Neural progenitor cell (in vitro differentiated cells): ENCODE measurements at regions not wholly inside any gene's neighbourhood (a gene's known extent, or its start where the extent isn't known, plus 50 kb on each side); places are given as distances from the start of the nearest gene placed in this dataset.

Experiments used
- DNase-seq: peaks from one replicate; pipeline ENCODE4 v3.0.0-alpha.2; 2016; ENCODE audit warnings: low spot score
- H2AFZ ChIP-seq: fragments of 200-600 bp; sonication (generic); replicated peaks from 2 replicates; pipeline ENCODE4 v1.6.1; 2016; ENCODE audit warnings: antibody characterized with exemption
- H3F3A ChIP-seq: fragments of 200-600 bp; sonication (generic); 2 replicates; pipeline ENCODE4 v1.6.1; 2016; ENCODE audit warnings: antibody characterized with exemption, low read depth
- H3K27ac ChIP-seq: fragments of 200-600 bp; sonication (generic); 2 replicates; pipeline ENCODE4 v1.5.1; 2016; ENCODE audit warnings: mild to moderate bottlenecking
- H3K27me3 ChIP-seq: fragments of 200-600 bp; sonication (generic); 2 replicates; pipeline ENCODE4 v1.6.1; 2016; ENCODE audit warnings: mild to moderate bottlenecking, moderate library complexity
- H3K36me3 ChIP-seq: fragments of 200-600 bp; sonication (generic); 2 replicates; pipeline ENCODE4 v1.5.1; 2016
- H3K4me1 ChIP-seq: fragments of 200-600 bp; sonication (generic); 2 replicates; pipeline ENCODE4 v1.6.1; 2016; ENCODE audit warnings: mixed run types
- H3K4me2 ChIP-seq: fragments of 200-600 bp; sonication (generic); 2 replicates; pipeline ENCODE4 v1.6.1; 2016
- H3K4me3 ChIP-seq: fragments of 200-600 bp; sonication (generic); 2 replicates; pipeline ENCODE4 v1.5.1; 2016
- H3K79me2 ChIP-seq: fragments of 200-600 bp; sonication (generic); 2 replicates; pipeline ENCODE4 v1.6.1; 2016; ENCODE audit warnings: low read depth
- H3K9ac ChIP-seq: fragments of 200-600 bp; sonication (generic); 2 replicates; pipeline ENCODE4 v1.6.1; 2016
- H3K9me3 ChIP-seq: fragments of 200-600 bp; sonication (generic); 2 replicates; pipeline ENCODE4 v1.5.1; 2016; ENCODE audit warnings: low read depth
- H4K20me1 ChIP-seq: fragments of 200-600 bp; sonication (generic); 2 replicates; pipeline ENCODE4 v1.6.1; 2016; ENCODE audit warnings: low read depth
- H3K27ac Mint-ChIP-seq: 3 replicates; pipeline ENCODE4 v1.8.0; 2021; ENCODE audit warnings: mixed read lengths
- H3K27me3 Mint-ChIP-seq: 2 replicates; pipeline ENCODE4 v1.8.0; 2022; ENCODE audit warnings: low read depth, mild to moderate bottlenecking, inconsistent platforms, moderate library complexity, mixed read lengths; ENCODE audit not compliant: insufficient read depth
- H3K36me3 Mint-ChIP-seq: 3 replicates; pipeline ENCODE4 v1.8.0; 2021; ENCODE audit warnings: mixed read lengths
- H3K4me1 Mint-ChIP-seq: 3 replicates; pipeline ENCODE4 v1.8.0; 2021; ENCODE audit warnings: mixed read lengths
- H3K4me3 Mint-ChIP-seq: 3 replicates; pipeline ENCODE4 v1.8.0; 2021; ENCODE audit warnings: mild to moderate bottlenecking, moderate library complexity, mixed read lengths
- H3K9me3 Mint-ChIP-seq: 3 replicates; pipeline ENCODE4 v1.8.0; 2020; ENCODE audit warnings: mixed read lengths
- CTCF ChIP-seq: fragments of 200-600 bp; sonication (generic); IDR thresholded peaks from 2 replicates; pipeline ENCODE4 v1.5.1; 2017; ENCODE audit warnings: antibody characterized with exemption, mild to moderate bottlenecking
- EZH2 ChIP-seq: fragments of 200-600 bp; sonication (generic); IDR thresholded peaks from 2 replicates; pipeline ENCODE4 v1.6.1; 2017; ENCODE audit warnings: antibody characterized with exemption, mild to moderate bottlenecking, moderate library complexity
- EZH2phosphoT487 ChIP-seq: fragments of 200-600 bp; sonication (generic); IDR thresholded peaks from 2 replicates; pipeline ENCODE4 v1.6.1; 2017; ENCODE audit warnings: antibody characterized with exemption

GRCh38 chr4:63607169-63607872 lies 801.9 kb downstream of the TECRL start:
- H3K4me2 ChIP-seq = no peak overlapping the region
- no peaks in the 10 kb centered on the region for H4K20me1 ChIP-seq
- no peak overlapping the region for H3K27ac ChIP-seq
- no peaks in the 10 kb centered on the region for H3K4me1 Mint-ChIP-seq
- H3K4me3 Mint-ChIP-seq = no peak overlapping the region
- no peaks in the 10 kb centered on the region for H3K27me3 Mint-ChIP-seq
- no peak overlapping the region for H3K9ac ChIP-seq
- no peak overlapping the region for H3K27ac Mint-ChIP-seq
- no peak overlapping the region for H3K4me3 ChIP-seq
- H3K9me3 Mint-ChIP-seq = no peaks in the 10 kb centered on the region
- H3K4me1 ChIP-seq = no peaks in the 10 kb centered on the region
- H2AFZ ChIP-seq = no peak overlapping the region
- H3K79me2 ChIP-seq = no peaks in the 10 kb centered on the region
- DNase-seq = no peak
- no peaks in the 10 kb centered on the region for H3K36me3 ChIP-seq
- no peak for TF ChIP-seq EZH2
- no peak for TF ChIP-seq CTCF
- TF ChIP-seq EZH2phosphoT487 = no peak
- H3K27me3 ChIP-seq = no peaks in the 10 kb centered on the region
- H3K9me3 ChIP-seq = no peaks in the 10 kb centered on the region
- H3K36me3 Mint-ChIP-seq = no peaks in the 10 kb centered on the region
- no peaks in the 10 kb centered on the region for H3F3A ChIP-seq

- Histone ChIP-seq H3K9me3 (no peaks in the 10 kb centered on the region), H4K20me1 (no peaks in the 10 kb centered on the region), H3K4me1 (no peaks in the 10 kb centered on the region), H3K9ac (no peak overlapping the region), H3K79me2 (no peaks in the 10 kb centered on the region), H2AFZ (peak overlapping the region; percentile 98), H3K27me3 (no peaks in the 10 kb centered on the region), H3K4me2 (no peak overlapping the region), H3F3A (no peaks in the 10 kb centered on the region), H3K4me3 (no peak overlapping the region), H3K36me3 (no peaks in the 10 kb centered on the region), H3K27ac (no peak overlapping the region)
- Mint-ChIP-seq H3K4me3 (no peak overlapping the region), H3K9me3 (peaks cover 14% of the 10 kb centered on the region), H3K36me3 (no peaks in the 10 kb centered on the region), H3K4me1 (no peaks in the 10 kb centered on the region), H3K27ac (no peak overlapping the region), H3K27me3 (peaks cover 2% of the 10 kb centered on the region)
- peak; percentile 35 for DNase-seq
- TF ChIP-seq EZH2 (no peak), EZH2phosphoT487 (no peak), CTCF (peak; percentile 7)
These were observed 819.5 kb downstream of the TECRL start for GRCh38 chr4:63589796-63590195.

- Histone ChIP-seq H3K9me3 (no peaks in the 10 kb centered on the region), H3K4me1 (peaks cover 3% of the 10 kb centered on the region), H3K4me3 (no peak overlapping the region), H3K36me3 (no peaks in the 10 kb centered on the region), H3K27me3 (no peaks in the 10 kb centered on the region), H3K79me2 (no peaks in the 10 kb centered on the region), H3K9ac (no peak overlapping the region), H4K20me1 (no peaks in the 10 kb centered on the region), H3K4me2 (no peak overlapping the region), H3K27ac (no peak overlapping the region), H2AFZ (no peak overlapping the region), H3F3A (no peaks in the 10 kb centered on the region)
- DNase-seq = no peak
- H3K9me3 Mint-ChIP-seq = no peaks in the 10 kb centered on the region
- no peaks in the 10 kb centered on the region for H3K27me3 Mint-ChIP-seq
- H3K27ac Mint-ChIP-seq = no peak overlapping the region
- H3K36me3 Mint-ChIP-seq = no peaks in the 10 kb centered on the region
- peaks cover 6% of the 10 kb centered on the region for H3K4me1 Mint-ChIP-seq
- TF ChIP-seq EZH2phosphoT487 = no peak
- no peak overlapping the region for H3K4me3 Mint-ChIP-seq
These were observed 825.7 kb downstream of the TECRL start for GRCh38 chr4:63583561-63583960.

- no peaks in the 10 kb centered on the region for H3K27me3 Mint-ChIP-seq
- DNase-seq = no peak
- no peak overlapping the region for H2AFZ ChIP-seq
These were observed 826.2 kb downstream of the TECRL start for GRCh38 chr4:63583007-63583406.

More at GRCh38 chr4:63583007-63583406, 826.2 kb downstream of the TECRL start:
- H3K4me3 Mint-ChIP-seq = no peak overlapping the region
- H3K4me1 ChIP-seq = peaks cover 3% of the 10 kb centered on the region
- TF ChIP-seq EZH2 (no peak), EZH2phosphoT487 (no peak), CTCF (no peak)
- H3K36me3 ChIP-seq = no peaks in the 10 kb centered on the region
- no peaks in the 10 kb centered on the region for H3K27me3 ChIP-seq
- H3K4me1 Mint-ChIP-seq = peaks cover 6% of the 10 kb centered on the region
- H4K20me1 ChIP-seq = no peaks in the 10 kb centered on the region
- H3K36me3 Mint-ChIP-seq = no peaks in the 10 kb centered on the region
- no peak overlapping the region for H3K4me3 ChIP-seq
- H3K27ac ChIP-seq = no peak overlapping the region
- H3K4me2 ChIP-seq = no peak overlapping the region
- no peaks in the 10 kb centered on the region for H3K9me3 ChIP-seq
- no peaks in the 10 kb centered on the region for H3K9me3 Mint-ChIP-seq
- no peaks in the 10 kb centered on the region for H3F3A ChIP-seq
- no peak overlapping the region for H3K9ac ChIP-seq
- H3K27ac Mint-ChIP-seq = no peak overlapping the region
- H3K79me2 ChIP-seq = no peaks in the 10 kb centered on the region
